GM23248 (cell line): ENCODE measurements at regions not wholly inside any gene's neighbourhood (a gene's known extent, or its start where the extent isn't known, plus 50 kb on each side); places are given as distances from the start of the nearest gene placed in this dataset.

Source experiments
- EZH2 ChIP-seq: fragments of 200-600 bp; sonication (generic); IDR thresholded peaks from 2 replicates; pipeline ENCODE4 v1.6.1; 2018; ENCODE audit warnings: antibody characterized with exemption, mild to moderate bottlenecking; ENCODE audit not compliant: insufficient read depth, poor library complexity, severe bottlenecking
- EZH2phosphoT487 ChIP-seq: fragments of 200-600 bp; sonication (generic); IDR thresholded peaks from 2 replicates; pipeline ENCODE4 v1.6.1; 2018; ENCODE audit warnings: antibody characterized with exemption, moderate library complexity, mild to moderate bottlenecking, low read depth; ENCODE audit not compliant: insufficient read depth

DNA sequence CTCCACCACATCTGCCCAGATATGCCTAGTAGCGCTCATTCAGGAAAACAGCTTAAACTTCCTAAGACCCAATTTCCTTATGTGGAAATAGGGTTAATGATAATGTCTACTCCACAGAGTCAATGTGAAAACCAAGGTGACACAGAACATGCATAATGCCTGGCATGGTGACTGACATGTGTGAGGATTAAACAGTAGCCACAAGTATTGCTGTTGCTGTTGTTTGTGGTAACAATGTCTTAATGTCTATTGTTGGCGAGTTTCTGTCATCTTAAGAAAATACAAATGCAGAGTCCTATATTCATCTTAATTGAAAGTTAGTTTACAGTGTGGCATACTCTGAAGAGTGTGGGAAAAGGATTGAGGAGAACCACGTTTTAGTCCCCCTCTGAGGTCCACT is 75.6 kb upstream of the NGF start:
- no peak for TF ChIP-seq EZH2
- TF ChIP-seq EZH2phosphoT487, result no peak
